HPDE6-E6E7 (cell line): ENCODE measurements at regions not wholly inside any gene's neighbourhood (a gene's known extent, or its start where the extent isn't known, plus 50 kb on each side); places are given as distances from the start of the nearest gene placed in this dataset.
"Not testable (repeated sequence)": the region's sequence is repeated elsewhere in the genome, so short reads cannot be mapped to it uniquely, and the experiment has no call there.

ENCODE experiments used
- DNase-seq: peaks from one replicate; pipeline ENCODE4 v3.0.0; 2011; ENCODE audit warnings: missing footprints; ENCODE audit errors: extremely low spot score

DNA sequence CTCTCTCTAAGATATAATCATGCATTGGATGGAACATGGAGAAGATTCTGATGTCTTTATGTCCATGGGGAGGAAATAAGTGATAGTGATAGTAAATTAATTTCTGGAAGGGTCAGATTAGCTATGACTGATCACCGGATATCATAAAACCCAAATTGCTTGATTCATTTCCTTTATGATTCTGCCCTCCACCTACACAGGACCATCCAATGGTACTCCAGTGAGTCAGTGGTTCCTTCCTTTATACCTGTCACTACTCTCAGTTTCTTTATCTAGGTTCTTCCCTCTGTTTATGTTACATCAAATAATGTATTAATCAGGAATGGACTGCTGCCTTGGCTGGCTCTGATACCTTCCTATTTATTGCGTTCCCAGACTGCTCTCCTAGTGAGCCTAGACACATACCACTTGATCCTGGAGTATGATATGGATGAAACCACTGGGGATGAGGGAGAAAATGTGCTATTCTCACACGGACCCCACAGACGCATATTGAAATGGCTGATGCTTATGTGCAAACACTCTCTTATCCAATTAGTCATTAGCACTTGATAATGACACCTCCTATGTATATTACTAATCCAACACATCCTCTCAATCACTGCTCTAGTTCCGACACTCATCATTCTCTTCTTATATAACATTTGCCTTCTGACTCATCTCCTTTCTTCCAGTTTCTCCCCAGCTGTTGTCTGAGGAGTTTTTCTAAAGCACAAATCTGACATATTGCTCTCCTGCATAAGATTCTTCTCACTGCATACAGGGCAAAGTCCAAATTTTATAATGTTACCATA, 315.6 kb downstream of the INSIG2 start:
- peak; percentile 23 for DNase-seq

DNA sequence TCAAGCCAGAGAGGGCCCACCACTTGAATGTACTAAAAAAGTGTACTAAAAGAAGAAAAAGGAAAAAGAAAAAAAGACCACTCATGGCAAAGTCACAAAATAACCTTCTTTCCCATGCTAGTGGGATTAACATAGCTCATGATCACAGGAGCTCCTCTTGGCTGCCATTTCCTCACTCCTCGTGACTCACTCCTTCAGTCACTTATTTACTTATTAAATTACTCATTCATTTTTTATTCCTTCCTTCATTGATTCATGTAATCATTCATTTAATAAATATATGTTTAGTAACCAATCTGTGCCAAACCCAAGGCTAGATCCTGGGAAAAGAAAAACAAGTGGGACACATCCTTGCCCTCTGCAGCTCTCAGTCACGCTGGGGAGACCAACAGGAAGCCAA, 300.5 kb downstream of the INSIG2 start:
- peak; percentile 40 for DNase-seq

DNA sequence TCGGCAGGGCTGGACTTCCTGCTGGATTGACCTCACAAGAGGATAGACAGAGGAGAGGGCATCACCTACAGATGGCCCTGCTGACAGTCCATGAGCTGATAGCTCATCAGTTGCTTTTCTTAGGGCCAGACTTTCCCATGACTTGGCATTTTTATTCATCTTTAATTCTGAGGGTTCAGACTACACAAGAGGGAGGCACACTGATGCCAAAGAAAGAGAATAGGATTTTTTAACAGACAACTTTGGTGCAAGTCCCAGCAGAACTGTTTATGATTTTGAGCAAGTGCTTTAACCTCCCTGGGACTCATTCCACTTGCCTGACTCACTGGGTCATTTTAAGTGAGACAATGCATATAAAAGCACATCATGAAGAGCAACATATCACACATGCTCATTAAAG, 299.2 kb downstream of the INSIG2 start:
- no peak for DNase-seq

DNA sequence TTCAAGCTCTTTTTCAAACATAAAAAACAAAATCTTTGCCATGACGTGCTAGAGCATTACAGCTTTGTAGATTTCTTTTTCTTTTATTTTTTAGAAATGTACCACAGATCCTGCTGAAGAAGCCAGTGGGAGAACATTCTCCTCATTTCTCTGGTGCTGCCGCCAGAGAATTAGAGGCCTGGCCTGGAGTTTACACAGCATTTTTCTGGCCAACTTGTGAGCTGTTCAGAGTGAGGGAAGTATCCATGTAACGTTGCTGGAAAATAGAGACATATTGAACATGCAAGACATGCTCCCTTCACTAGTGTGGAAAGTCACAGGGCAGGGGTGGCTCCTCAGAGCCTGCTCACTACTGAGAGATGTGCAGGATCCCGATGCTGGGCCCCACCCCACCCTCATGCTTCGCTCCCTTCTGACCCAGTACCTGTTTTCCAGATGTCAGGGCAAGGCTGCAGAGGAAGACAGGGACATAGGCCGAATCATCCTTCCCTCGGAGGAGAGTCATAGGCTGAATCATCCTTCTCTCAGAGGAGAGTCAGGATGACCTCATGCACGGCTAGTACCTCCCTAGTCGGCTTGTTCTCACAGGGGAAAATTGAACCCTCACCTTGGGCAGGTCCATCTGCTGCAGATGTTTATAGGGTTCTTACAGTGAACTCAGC, 298.5 kb downstream of the INSIG2 start:
- DNase-seq: peak; percentile 90

- no peak for DNase-seq
Measured at GRCh38 chr2:118380915-118381653, 292.8 kb downstream of the INSIG2 start.

DNA sequence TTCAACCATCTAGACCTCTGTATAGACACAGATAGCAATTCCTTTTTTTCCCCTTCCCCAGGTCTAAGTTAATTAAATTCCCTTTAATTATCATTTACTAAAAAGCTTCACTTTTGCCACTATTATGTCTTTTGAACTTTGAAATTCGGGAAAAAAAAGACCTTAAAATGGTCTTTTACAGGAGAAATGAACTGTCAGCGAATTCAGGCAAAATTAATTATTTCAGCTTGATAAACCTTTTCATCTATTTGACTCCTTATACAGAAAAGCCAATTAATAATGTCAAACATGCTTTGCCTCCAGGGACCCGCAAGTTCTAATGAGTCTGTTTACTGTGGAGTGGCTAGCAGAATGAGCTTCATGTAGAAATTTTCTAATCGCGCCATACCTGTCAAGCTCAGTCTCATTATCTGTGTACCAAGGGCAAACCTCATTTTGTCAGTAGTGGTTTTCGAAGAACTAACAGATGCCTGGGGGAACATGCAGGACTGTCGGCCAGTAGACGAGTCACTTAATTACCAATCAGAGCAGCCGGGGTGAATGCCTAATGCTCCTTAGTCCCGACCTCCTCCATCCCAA, 287.7 kb downstream of the INSIG2 start:
- DNase-seq: no peak

GRCh38 chr2:118374974-118375755, 286.9 kb downstream of the INSIG2 start:
- no peak for DNase-seq

GRCh38 chr2:118372886-118373830, 284.9 kb downstream of the INSIG2 start:
- DNase-seq: no peak

DNA sequence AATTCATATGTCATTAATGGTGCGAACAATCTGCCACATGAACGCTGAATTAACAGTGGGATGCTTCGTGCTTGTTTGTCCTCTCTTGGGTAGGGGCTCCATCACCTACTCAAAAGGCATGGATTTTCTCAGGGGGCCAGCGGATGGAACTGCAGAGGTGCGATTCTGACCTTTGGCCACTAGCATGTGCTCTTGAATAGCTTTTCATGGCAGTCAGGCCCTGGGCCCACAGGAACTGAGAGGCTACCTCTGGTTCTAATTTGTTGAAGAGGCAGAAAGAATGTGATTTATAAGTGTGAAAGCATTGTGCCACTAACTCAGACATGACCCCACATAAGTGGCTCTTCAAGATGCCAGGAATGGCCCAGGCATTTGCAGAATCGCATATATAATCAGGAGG, 283.2 kb downstream of the INSIG2 start:
- DNase-seq: peak; percentile 52

DNA sequence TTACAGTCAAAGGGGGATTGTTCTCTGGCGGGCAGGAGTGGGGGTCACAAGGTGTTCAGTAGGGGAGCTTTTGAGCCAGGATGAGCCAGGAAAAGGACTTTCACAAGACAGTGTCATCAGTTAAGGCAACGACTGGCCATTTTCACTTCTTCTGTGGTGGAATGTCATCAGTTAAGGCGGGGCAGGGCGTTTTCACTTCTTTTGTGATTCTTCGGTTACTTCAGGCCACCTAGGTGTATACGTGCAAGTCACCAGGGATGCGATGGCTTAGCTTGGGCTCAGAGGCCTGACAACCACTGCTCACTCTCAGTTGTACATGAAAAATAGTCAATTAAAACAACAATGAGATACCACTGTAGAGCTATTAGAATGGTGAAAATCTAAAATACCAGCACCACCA, 281.2 kb downstream of the INSIG2 start:
- not testable (repeated sequence) for DNase-seq

GRCh38 chr2:118363604-118364003, 275.3 kb downstream of the INSIG2 start:
- no peak for DNase-seq

DNA sequence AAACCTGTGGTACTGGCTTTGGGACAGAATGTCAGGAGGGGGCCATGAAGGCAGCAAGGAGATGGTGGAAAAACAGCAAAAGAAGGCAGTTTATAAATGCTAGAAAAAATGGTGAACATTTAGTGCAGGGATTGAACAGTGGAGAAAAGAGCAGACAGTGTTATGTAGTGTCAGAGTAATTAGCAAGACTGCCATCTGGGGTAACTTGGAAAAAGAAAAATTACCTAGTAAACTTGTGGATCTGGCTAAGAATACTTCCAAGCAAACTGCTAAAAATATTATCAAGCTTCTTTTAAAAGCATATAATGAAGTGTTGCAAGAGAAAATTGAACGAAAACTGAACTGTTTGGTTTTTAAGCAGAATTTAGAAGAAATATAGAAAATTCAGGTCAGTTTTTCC, 267.8 kb downstream of the INSIG2 start:
- no peak for DNase-seq

- no peak for DNase-seq
Measured at GRCh38 chr2:118351796-118352195, 263.5 kb downstream of the INSIG2 start.

- no peak for DNase-seq
Measured at GRCh38 chr2:118350621-118351020, 262.4 kb downstream of the INSIG2 start.

DNA sequence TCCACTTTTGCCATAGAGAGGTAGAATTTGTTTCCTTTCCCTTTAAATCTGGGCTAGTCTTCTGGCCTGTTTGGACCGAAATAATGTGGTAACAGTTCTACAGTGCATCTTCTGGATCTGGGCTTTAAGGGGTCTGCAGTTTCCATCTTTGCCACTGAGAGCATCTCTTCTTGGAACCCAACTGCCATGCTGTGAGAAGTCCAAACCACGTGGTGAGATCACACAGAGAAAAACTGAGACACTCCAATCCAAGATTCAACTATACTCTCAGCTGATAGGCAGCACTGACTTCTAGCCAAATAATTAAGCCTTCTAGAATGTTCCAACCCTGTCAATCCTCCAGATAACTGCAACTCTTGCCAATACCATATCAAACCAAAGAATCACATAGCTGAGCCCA, 261.1 kb downstream of the INSIG2 start:
- no peak for DNase-seq

GRCh38 chr2:118348380-118349034, 260.2 kb downstream of the INSIG2 start:
- DNase-seq: no peak

GRCh38 chr2:118345465-118345864, 257.2 kb downstream of the INSIG2 start:
- DNase-seq: no peak

GRCh38 chr2:118340103-118340502, 251.8 kb downstream of the INSIG2 start:
- no peak for DNase-seq

GRCh38 chr2:118339386-118339785, 251.1 kb downstream of the INSIG2 start:
- no peak for DNase-seq

DNA sequence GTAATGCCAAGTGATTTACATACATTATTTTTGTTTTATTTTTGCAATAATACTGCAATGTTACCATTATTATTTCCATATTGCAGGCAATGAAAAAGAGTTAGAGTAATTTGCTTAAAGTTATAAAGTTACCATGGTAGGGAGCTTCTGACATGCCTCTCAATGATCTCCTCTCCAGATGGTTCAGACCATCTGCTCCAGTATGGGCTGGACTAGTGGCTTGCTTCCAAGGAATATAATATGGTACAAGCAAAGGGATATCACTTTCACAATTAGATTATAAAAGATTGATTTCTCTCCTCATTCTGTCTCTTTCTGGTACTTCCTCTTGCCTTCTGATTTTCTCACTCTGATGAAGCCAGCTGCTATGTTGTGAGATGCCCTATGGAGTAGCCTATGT, 245.4 kb downstream of the INSIG2 start:
- no peak for DNase-seq
